ENCODE measurements at regions not wholly inside any gene's neighbourhood (a gene's known extent, or its start where the extent isn't known, plus 50 kb on each side); places are given as distances from the start of the nearest gene placed in this dataset.
"Not testable (repeated sequence)": the region's sequence is repeated elsewhere in the genome, so short reads cannot be mapped to it uniquely, and the experiment has no call there.

DNA sequence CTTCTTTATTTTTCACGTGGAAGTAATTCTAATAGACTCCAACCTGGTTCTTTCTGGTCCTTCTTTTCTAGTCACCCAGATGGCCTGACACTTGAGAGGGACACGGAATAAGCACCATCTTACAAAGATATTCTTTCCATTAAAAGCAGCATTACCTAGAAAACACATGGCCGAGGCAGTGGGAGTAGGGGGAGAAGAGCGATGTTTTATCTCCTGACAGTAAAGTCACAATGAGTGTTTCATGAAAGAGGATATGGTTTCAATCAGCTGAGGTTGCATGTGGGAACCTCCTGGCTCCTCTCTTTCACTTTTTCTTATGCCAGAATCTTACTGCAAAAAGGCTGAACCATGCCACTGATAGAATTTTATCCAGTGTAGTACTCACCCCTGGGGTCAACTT lies 288.8 kb upstream of the SPAG17 start:
- Histone ChIP-seq H3K27me3 (ENCODE audit: control insufficient read depth, extremely low read depth, insufficient read depth, low read length) (no peaks in the 10 kb centered on the region), H3K36me3 (ENCODE audit: control insufficient read depth in 2 of 2, extremely low read depth in 1 of 2, insufficient read depth in 2 of 2, low read length in 2 of 2) (no peaks in the 10 kb centered on the region), H3K9me1 (ENCODE audit: control insufficient read depth, extremely low read depth, insufficient read depth, low read length) (no peaks in the 10 kb centered on the region), H3K4me1 (ENCODE audit: control insufficient read depth, extremely low read depth, insufficient read depth, low read length) (no peaks in the 10 kb centered on the region), H3K4me2 (ENCODE audit: control insufficient read depth, extremely low read depth, insufficient read depth, low read depth, low read length) (no peak overlapping the region), H3K9me3 (ENCODE audit: control insufficient read depth, low read depth, low read length) (no peaks in the 10 kb centered on the region), H4K20me1 (ENCODE audit: control insufficient read depth, extremely low read depth, insufficient read depth, low read length) (no peaks in the 10 kb centered on the region), H2AFZ (ENCODE audit: control insufficient read depth, low read length) (no peak overlapping the region), H3K27ac (ENCODE audit: control insufficient read depth, insufficient read depth, low read length) (no peak overlapping the region), H3K4me3 (ENCODE audit: control insufficient read depth in 2 of 3, extremely low read depth in 1 of 3, insufficient read depth in 2 of 3, low read depth in 1 of 3, low read length in 3 of 3) (no peak overlapping the region), H3K9ac (ENCODE audit: control insufficient read depth, extremely low read depth, insufficient read depth, low read length) (no peak overlapping the region), H3K79me2 (ENCODE audit: control insufficient read depth, insufficient read depth, low read length) (no peaks in the 10 kb centered on the region)
- FAIRE-seq, result no peak
- no peak for TF ChIP-seq EZH2 (IDR thresholded peaks at IDR 0.05; ENCODE audit: low read length)
- TF ChIP-seq CTCF (optimal IDR thresholded peaks at IDR 0.05 in 1 of 3, IDR thresholded peaks at IDR 0.05 in 1 of 3, conservative IDR thresholded peaks at IDR 0.05 in 1 of 3; ENCODE audit: extremely low read depth in 1 of 3, insufficient read depth in 2 of 3, low read length in 3 of 3), result no peak
- dilution Hi-C loops (cut with MboI; ENCODE audit: extremely low pct_ligation_motif_present, low sequenced_read_pairs), result no loop called here
- DNase-seq (ENCODE audit: low read depth, low spot score), result no peak

- dilution Hi-C loops (cut with MboI; ENCODE audit: extremely low pct_ligation_motif_present, low sequenced_read_pairs); DNase-seq (ENCODE audit: low read depth, low spot score); FAIRE-seq: not testable (repeated sequence)
Observed at GRCh38 chr1:118464460-118464859, 279.4 kb upstream of the SPAG17 start.

GRCh38 chr1:118461154-118461553 lies 276.1 kb upstream of the SPAG17 start:
- DNase-seq (ENCODE audit: low read depth, low spot score) (no peak), FAIRE-seq (no peak)
- Histone ChIP-seq H3K9me1 (ENCODE audit: control insufficient read depth, extremely low read depth, insufficient read depth, low read length) (no peaks in the 10 kb centered on the region), H3K36me3 (ENCODE audit: control insufficient read depth in 2 of 2, extremely low read depth in 1 of 2, insufficient read depth in 2 of 2, low read length in 2 of 2) (no peaks in the 10 kb centered on the region), H3K4me2 (ENCODE audit: control insufficient read depth, extremely low read depth, insufficient read depth, low read depth, low read length) (no peak overlapping the region), H3K9ac (ENCODE audit: control insufficient read depth, extremely low read depth, insufficient read depth, low read length) (no peak overlapping the region), H3K4me3 (ENCODE audit: control insufficient read depth in 2 of 3, extremely low read depth in 1 of 3, insufficient read depth in 2 of 3, low read depth in 1 of 3, low read length in 3 of 3) (no peak overlapping the region), H4K20me1 (ENCODE audit: control insufficient read depth, extremely low read depth, insufficient read depth, low read length) (no peaks in the 10 kb centered on the region), H2AFZ (ENCODE audit: control insufficient read depth, low read length) (no peak overlapping the region), H3K27ac (ENCODE audit: control insufficient read depth, insufficient read depth, low read length) (no peak overlapping the region), H3K79me2 (ENCODE audit: control insufficient read depth, insufficient read depth, low read length) (no peaks in the 10 kb centered on the region), H3K9me3 (ENCODE audit: control insufficient read depth, low read depth, low read length) (no peaks in the 10 kb centered on the region), H3K27me3 (ENCODE audit: control insufficient read depth, extremely low read depth, insufficient read depth, low read length) (no peaks in the 10 kb centered on the region), H3K4me1 (ENCODE audit: control insufficient read depth, extremely low read depth, insufficient read depth, low read length) (no peaks in the 10 kb centered on the region)
- dilution Hi-C loops (cut with MboI; ENCODE audit: extremely low pct_ligation_motif_present, low sequenced_read_pairs), result no loop called here
- no peak for TF ChIP-seq EZH2 (IDR thresholded peaks at IDR 0.05; ENCODE audit: low read length)
- TF ChIP-seq CTCF (optimal IDR thresholded peaks at IDR 0.05 in 1 of 3, IDR thresholded peaks at IDR 0.05 in 1 of 3, conservative IDR thresholded peaks at IDR 0.05 in 1 of 3; ENCODE audit: extremely low read depth in 1 of 3, insufficient read depth in 2 of 3, low read length in 3 of 3), result peak; percentile 40 to 55 (median 42)

More at GRCh38 chr1:118464460-118464859, 279.4 kb upstream of the SPAG17 start:
- not testable (repeated sequence) for H3K4me2 ChIP-seq (ENCODE audit: control insufficient read depth, extremely low read depth, insufficient read depth, low read depth, low read length); H4K20me1 ChIP-seq (ENCODE audit: control insufficient read depth, extremely low read depth, insufficient read depth, low read length); H3K27ac ChIP-seq (ENCODE audit: control insufficient read depth, insufficient read depth, low read length); H3K9me3 ChIP-seq (ENCODE audit: control insufficient read depth, low read depth, low read length); H3K36me3 ChIP-seq (ENCODE audit: control insufficient read depth in 2 of 2, extremely low read depth in 1 of 2, insufficient read depth in 2 of 2, low read length in 2 of 2); H3K9me1 ChIP-seq (ENCODE audit: control insufficient read depth, extremely low read depth, insufficient read depth, low read length); H3K4me1 ChIP-seq (ENCODE audit: control insufficient read depth, extremely low read depth, insufficient read depth, low read length); H2AFZ ChIP-seq (ENCODE audit: control insufficient read depth, low read length); H3K4me3 ChIP-seq (ENCODE audit: control insufficient read depth in 2 of 3, extremely low read depth in 1 of 3, insufficient read depth in 2 of 3, low read depth in 1 of 3, low read length in 3 of 3); H3K9ac ChIP-seq (ENCODE audit: control insufficient read depth, extremely low read depth, insufficient read depth, low read length); H3K27me3 ChIP-seq (ENCODE audit: control insufficient read depth, extremely low read depth, insufficient read depth, low read length); H3K79me2 ChIP-seq (ENCODE audit: control insufficient read depth, insufficient read depth, low read length)
